ENCODE measurements at regions not wholly inside any gene's neighbourhood (a gene's known extent, or its start where the extent isn't known, plus 50 kb on each side); places are given as distances from the start of the nearest gene placed in this dataset.
"Not testable (repeated sequence)": the region's sequence is repeated elsewhere in the genome, so short reads cannot be mapped to it uniquely, and the experiment has no call there.

GRCh38 chrX:112941209-112941837, 100.7 kb upstream of the AMOT start:
- Histone ChIP-seq H3K4me3 (no peak overlapping the region), H4K20me1 (no peaks in the 10 kb centered on the region), H3K9me3 (no peaks in the 10 kb centered on the region), H3K4me2 (peak overlapping the region; percentile 20; the same call in 1 of the 2 replicates), H3K9ac (no peak overlapping the region), H3K36me3 (no peaks in the 10 kb centered on the region), H3K27ac (no peak overlapping the region), H3K27me3 (peaks cover 56% of the 10 kb centered on the region), H3K4me1 (peaks cover 15% of the 10 kb centered on the region; the same call in 1 of the 2 replicates)
- no peak for TF ChIP-seq Cebpa-rat (IDR thresholded peaks at IDR 0.05)

- Histone ChIP-seq H3K4me3 (no peak overlapping the region), H3K4me1 (no peaks in the 10 kb centered on the region), H4K20me1 (no peaks in the 10 kb centered on the region), H3K4me2 (no peak overlapping the region), H3K27me3 (peaks cover 66% of the 10 kb centered on the region), H3K27ac (no peak overlapping the region), H3K9ac (no peak overlapping the region), H3K9me3 (no peaks in the 10 kb centered on the region), H3K36me3 (no peaks in the 10 kb centered on the region)
- no peak for TF ChIP-seq Cebpa-rat (IDR thresholded peaks at IDR 0.05)
Measured at GRCh38 chrX:112935029-112935428, 94.4 kb upstream of the AMOT start.

GRCh38 chrX:112931900-112932299, 91.3 kb upstream of the AMOT start:
- H3K27me3 ChIP-seq: peaks cover 66% of the 10 kb centered on the region
- H3K36me3 ChIP-seq: no peaks in the 10 kb centered on the region
- no peak overlapping the region for H3K4me3 ChIP-seq
- H3K9me3 ChIP-seq: no peaks in the 10 kb centered on the region
- no peak overlapping the region for H3K9ac ChIP-seq
- H3K27ac ChIP-seq: no peak overlapping the region
- H3K4me1 ChIP-seq: no peaks in the 10 kb centered on the region
- H4K20me1 ChIP-seq: no peaks in the 10 kb centered on the region
- no peak overlapping the region for H3K4me2 ChIP-seq
- no peak for TF ChIP-seq Cebpa-rat (IDR thresholded peaks at IDR 0.05)

- peaks cover 63% of the 10 kb centered on the region for H3K27me3 ChIP-seq
- H3K9me3 ChIP-seq: no peaks in the 10 kb centered on the region
- H3K4me2 ChIP-seq: no peak overlapping the region
- H3K4me3 ChIP-seq: no peak overlapping the region
- no peaks in the 10 kb centered on the region for H3K36me3 ChIP-seq
- no peak for TF ChIP-seq Cebpa-rat (IDR thresholded peaks at IDR 0.05)
- no peaks in the 10 kb centered on the region for H4K20me1 ChIP-seq
- no peak overlapping the region for H3K9ac ChIP-seq
- H3K27ac ChIP-seq: no peak overlapping the region
- no peaks in the 10 kb centered on the region for H3K4me1 ChIP-seq
Measured at GRCh38 chrX:112931478-112931877, 90.8 kb upstream of the AMOT start.

GRCh38 chrX:112923381-112923780, 82.8 kb upstream of the AMOT start:
- H3K27ac ChIP-seq, H3K9ac ChIP-seq, H4K20me1 ChIP-seq, H3K4me2 ChIP-seq, H3K4me3 ChIP-seq, H3K36me3 ChIP-seq, H3K9me3 ChIP-seq, H3K4me1 ChIP-seq: not testable (repeated sequence)
- H3K27me3 ChIP-seq: peaks cover 30% of the 10 kb centered on the region

- no peak overlapping the region for H3K4me3 ChIP-seq
- H3K36me3 ChIP-seq: no peaks in the 10 kb centered on the region
- peaks cover 27% of the 10 kb centered on the region for H3K27me3 ChIP-seq
- H3K4me1 ChIP-seq: no peaks in the 10 kb centered on the region
- H3K9me3 ChIP-seq: no peaks in the 10 kb centered on the region
- TF ChIP-seq Cebpa-rat (IDR thresholded peaks at IDR 0.05): no peak
- no peaks in the 10 kb centered on the region for H4K20me1 ChIP-seq
- no peak overlapping the region for H3K4me2 ChIP-seq
- H3K9ac ChIP-seq: no peak overlapping the region
- no peak overlapping the region for H3K27ac ChIP-seq
Measured at GRCh38 chrX:112913807-112914206, 73.2 kb upstream of the AMOT start.

- Histone ChIP-seq H3K9ac (no peak overlapping the region), H3K36me3 (no peaks in the 10 kb centered on the region), H3K27me3 (peaks cover 42% of the 10 kb centered on the region), H4K20me1 (no peaks in the 10 kb centered on the region), H3K27ac (no peak overlapping the region), H3K4me3 (no peak overlapping the region), H3K4me2 (no peak overlapping the region), H3K4me1 (no peaks in the 10 kb centered on the region), H3K9me3 (no peaks in the 10 kb centered on the region)
- no peak for TF ChIP-seq Cebpa-rat (IDR thresholded peaks at IDR 0.05)
Measured at GRCh38 chrX:112910418-112910817, 69.8 kb upstream of the AMOT start.

GRCh38 chrX:112901869-112902725, 61.5 kb upstream of the AMOT start:
- Histone ChIP-seq H3K27ac (no peak overlapping the region), H3K4me1 (peaks cover 8% of the 10 kb centered on the region), H3K4me3 (no peak overlapping the region), H3K36me3 (no peaks in the 10 kb centered on the region), H4K20me1 (no peaks in the 10 kb centered on the region), H3K9ac (no peak overlapping the region), H3K9me3 (no peaks in the 10 kb centered on the region), H3K4me2 (peak overlapping the region; percentile 8; the same call in 1 of the 2 replicates), H3K27me3 (peaks cover 67% of the 10 kb centered on the region)
- TF ChIP-seq Cebpa-rat (IDR thresholded peaks at IDR 0.05): no peak

- Histone ChIP-seq H3K27me3 (peaks cover 75% of the 10 kb centered on the region), H3K4me3 (no peak overlapping the region), H3K4me2 (no peak overlapping the region), H3K36me3 (no peaks in the 10 kb centered on the region), H4K20me1 (no peaks in the 10 kb centered on the region), H3K4me1 (no peaks in the 10 kb centered on the region), H3K27ac (no peak overlapping the region), H3K9ac (no peak overlapping the region), H3K9me3 (no peaks in the 10 kb centered on the region)
- no peak for TF ChIP-seq Cebpa-rat (IDR thresholded peaks at IDR 0.05)
Measured at GRCh38 chrX:112896051-112896450, 55.4 kb upstream of the AMOT start.
